HepG2 (cell line): ENCODE measurements at regions not wholly inside any gene's neighbourhood (a gene's known extent, or its start where the extent isn't known, plus 50 kb on each side); places are given as distances from the start of the nearest gene placed in this dataset.

ENCODE experiments used
- ATF7-NPFF ChIP-seq: sonication (generic); formaldehyde crosslinking; IDR thresholded peaks from 2 replicates; pipeline ENCODE4 v1.8.1; 2023; ENCODE audit warnings: mild to moderate bottlenecking, low read depth, missing genetic modification reagents, moderate library complexity
- DNMT3B ChIP-seq: conservative IDR thresholded peaks from 2 replicates; pipeline ENCODE4 v1.6.1; 2016; ENCODE audit warnings: missing biosample characterization, control low read depth
- KAT8 ChIP-seq: IDR thresholded peaks from 2 replicates; pipeline ENCODE4 v1.6.1; 2016; ENCODE audit warnings: missing genetic modification reagents, missing compliant biosample characterization
- KLF11 ChIP-seq: IDR thresholded peaks from 2 replicates; pipeline ENCODE4 v1.6.1; 2016; ENCODE audit warnings: missing compliant biosample characterization
- MEF2D ChIP-seq: sonication (generic); formaldehyde crosslinking; IDR thresholded peaks from 2 replicates; pipeline ENCODE4 v1.5.1; 2020; ENCODE audit warnings: mild to moderate bottlenecking, missing genetic modification reagents
- PAWR ChIP-seq: sonication (generic); formaldehyde crosslinking; IDR thresholded peaks from 2 replicates; pipeline ENCODE4 v1.4.0; 2020; ENCODE audit warnings: missing genetic modification reagents, mild to moderate bottlenecking, borderline replicate concordance
- SIN3B ChIP-seq: fragments of 150-350 bp; IDR thresholded peaks from 2 replicates; pipeline ENCODE4 v1.6.1; 2014; ENCODE audit warnings: low read length
- THYN1 ChIP-seq: sonication (generic); formaldehyde crosslinking; IDR thresholded peaks from 2 replicates; pipeline ENCODE4 v1.8.1; 2023; ENCODE audit warnings: low read depth, mild to moderate bottlenecking, moderate library complexity, missing genetic modification reagents, borderline replicate concordance
- YEATS4 ChIP-seq: sonication (generic); formaldehyde crosslinking; IDR thresholded peaks from 2 replicates; pipeline ENCODE4 v1.4.0; 2020; ENCODE audit warnings: missing genetic modification reagents, borderline replicate concordance
- ZNF33A ChIP-seq: sonication (generic); formaldehyde crosslinking; IDR thresholded peaks from 2 replicates; pipeline ENCODE4 v1.5.1; 2020; ENCODE audit warnings: missing genetic modification reagents, mild to moderate bottlenecking, moderate library complexity, borderline replicate concordance
- ZNF33B ChIP-seq: sonication (generic); formaldehyde crosslinking; IDR thresholded peaks from 2 replicates; pipeline ENCODE4 v1.5.1; 2020; ENCODE audit warnings: mild to moderate bottlenecking, missing genetic modification reagents
- ZNF460 ChIP-seq: sonication (generic); formaldehyde crosslinking; IDR thresholded peaks from 2 replicates; pipeline ENCODE4 v1.5.1; 2020; ENCODE audit warnings: missing genetic modification reagents, mild to moderate bottlenecking, borderline replicate concordance
- ZNF484 ChIP-seq: sonication (generic); formaldehyde crosslinking; IDR thresholded peaks from 2 replicates; pipeline ENCODE4 v1.5.1; 2020; ENCODE audit warnings: mild to moderate bottlenecking, low read depth, missing genetic modification reagents, borderline replicate concordance
- ZNF552 ChIP-seq: sonication (generic); formaldehyde crosslinking; IDR thresholded peaks from 2 replicates; pipeline ENCODE4 v1.9.0; 2022; ENCODE audit warnings: missing genetic modification reagents, mild to moderate bottlenecking, borderline replicate concordance
- ZNF644 ChIP-seq: IDR thresholded peaks from 2 replicates; pipeline ENCODE4 v1.6.1; 2016; ENCODE audit warnings: low read depth
- TF ChIP-seq, protein P1 (sequence below): sonication (generic); formaldehyde crosslinking; IDR thresholded peaks from 2 replicates; pipeline ENCODE4 v1.4.0; 2020; ENCODE audit warnings: mild to moderate bottlenecking, low read depth, missing genetic modification reagents
- TF ChIP-seq, protein P2 (sequence below), 2 experiments: sonication (generic) in 1 of 2; formaldehyde crosslinking in 1 of 2; IDR thresholded peaks; 2 replicates each; pipeline versions ENCODE4 v1.4.0 to v1.6.1; 2018 to 2020; ENCODE audit warnings: missing genetic modification reagents in 2 of 2, borderline replicate concordance in 1 of 2, low read depth in 1 of 2, mild to moderate bottlenecking in 1 of 2, missing biosample characterization in 1 of 2
- TF ChIP-seq, protein P3 (sequence below): sonication (generic); formaldehyde crosslinking; IDR thresholded peaks from 2 replicates; pipeline ENCODE4 v1.5.0; 2020; ENCODE audit warnings: mild to moderate bottlenecking, missing genetic modification reagents
- TF ChIP-seq, protein P4 (sequence below): sonication (generic); formaldehyde crosslinking; IDR thresholded peaks from 2 replicates; pipeline ENCODE4 v1.5.0; 2020; ENCODE audit warnings: missing genetic modification reagents
- TF ChIP-seq, protein P5 (sequence below): sonication (generic); formaldehyde crosslinking; IDR thresholded peaks from 2 replicates; pipeline ENCODE4 v1.4.0; 2020; ENCODE audit warnings: missing genetic modification reagents

DNA sequence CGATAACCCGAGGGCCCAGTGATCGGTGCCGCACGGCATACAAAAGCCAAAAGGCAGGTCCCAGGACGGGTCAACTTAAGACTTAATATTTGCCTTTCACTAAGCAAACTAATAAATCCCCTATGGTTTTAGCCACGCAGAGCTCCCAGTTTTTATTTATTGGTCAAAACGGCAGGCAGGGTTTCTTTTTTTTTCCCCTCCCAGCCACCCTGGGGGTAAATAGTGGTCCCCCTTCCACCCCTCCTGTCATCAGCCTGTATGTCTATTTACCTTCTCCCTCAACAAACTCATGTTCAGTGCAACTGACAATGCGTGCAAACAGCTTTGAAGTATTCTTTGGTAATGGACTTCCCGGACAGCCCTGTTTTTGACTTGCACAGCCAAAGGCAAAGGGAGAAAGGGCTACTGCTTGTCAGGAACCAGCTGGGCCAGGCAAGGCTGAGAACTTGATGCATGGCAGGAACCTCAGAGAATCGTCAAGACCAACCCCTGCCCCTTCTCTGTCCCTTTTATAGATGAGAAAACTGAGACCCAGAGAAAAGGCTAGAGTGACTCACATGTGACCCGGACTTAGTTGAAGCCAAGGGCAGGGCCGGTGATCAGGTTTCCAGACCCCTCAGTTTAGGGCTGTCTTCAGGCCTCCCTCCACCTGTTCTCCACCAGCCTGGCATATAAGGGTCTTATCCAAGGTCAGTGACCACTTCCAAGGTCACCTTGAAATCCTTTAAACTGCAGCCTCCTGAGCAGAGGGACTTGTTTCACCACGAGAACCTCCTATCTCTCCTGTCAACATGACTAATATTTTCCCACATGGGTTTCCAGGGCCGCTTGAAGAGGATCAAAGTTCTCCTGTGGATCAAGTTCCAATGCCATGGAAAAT is 279.0 kb downstream of the SOX9 start (continued):
- no peak for TF ChIP-seq YEATS4
- peak; percentile 79; the same call in 1 of the 2 replicates for TF ChIP-seq ZNF552 (CRISPR knock-in tag)
- no peak for TF ChIP-seq PAWR (CRISPR knock-in tag)
- peak; percentile 80; the same call in 1 of the 2 replicates for TF ChIP-seq ATF7-NPFF (CRISPR knock-in tag)
- peak; percentile 52; the same call in 1 of the 2 replicates for TF ChIP-seq ZNF460
- TF ChIP-seq KLF11 (CRISPR knock-in tag) = peak; percentile 71
- TF ChIP-seq, protein P1, sequence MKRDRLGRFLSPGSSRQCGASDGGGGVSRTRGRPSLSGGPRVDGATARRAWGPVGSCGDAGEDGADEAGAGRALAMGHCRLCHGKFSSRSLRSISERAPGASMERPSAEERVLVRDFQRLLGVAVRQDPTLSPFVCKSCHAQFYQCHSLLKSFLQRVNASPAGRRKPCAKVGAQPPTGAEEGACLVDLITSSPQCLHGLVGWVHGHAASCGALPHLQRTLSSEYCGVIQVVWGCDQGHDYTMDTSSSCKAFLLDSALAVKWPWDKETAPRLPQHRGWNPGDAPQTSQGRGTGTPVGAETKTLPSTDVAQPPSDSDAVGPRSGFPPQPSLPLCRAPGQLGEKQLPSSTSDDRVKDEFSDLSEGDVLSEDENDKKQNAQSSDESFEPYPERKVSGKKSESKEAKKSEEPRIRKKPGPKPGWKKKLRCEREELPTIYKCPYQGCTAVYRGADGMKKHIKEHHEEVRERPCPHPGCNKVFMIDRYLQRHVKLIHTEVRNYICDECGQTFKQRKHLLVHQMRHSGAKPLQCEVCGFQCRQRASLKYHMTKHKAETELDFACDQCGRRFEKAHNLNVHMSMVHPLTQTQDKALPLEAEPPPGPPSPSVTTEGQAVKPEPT (CRISPR knock-in tag) = peak; percentile 86; the same call in 1 of the 2 replicates
- TF ChIP-seq SIN3B = no peak
- TF ChIP-seq, protein P2, sequence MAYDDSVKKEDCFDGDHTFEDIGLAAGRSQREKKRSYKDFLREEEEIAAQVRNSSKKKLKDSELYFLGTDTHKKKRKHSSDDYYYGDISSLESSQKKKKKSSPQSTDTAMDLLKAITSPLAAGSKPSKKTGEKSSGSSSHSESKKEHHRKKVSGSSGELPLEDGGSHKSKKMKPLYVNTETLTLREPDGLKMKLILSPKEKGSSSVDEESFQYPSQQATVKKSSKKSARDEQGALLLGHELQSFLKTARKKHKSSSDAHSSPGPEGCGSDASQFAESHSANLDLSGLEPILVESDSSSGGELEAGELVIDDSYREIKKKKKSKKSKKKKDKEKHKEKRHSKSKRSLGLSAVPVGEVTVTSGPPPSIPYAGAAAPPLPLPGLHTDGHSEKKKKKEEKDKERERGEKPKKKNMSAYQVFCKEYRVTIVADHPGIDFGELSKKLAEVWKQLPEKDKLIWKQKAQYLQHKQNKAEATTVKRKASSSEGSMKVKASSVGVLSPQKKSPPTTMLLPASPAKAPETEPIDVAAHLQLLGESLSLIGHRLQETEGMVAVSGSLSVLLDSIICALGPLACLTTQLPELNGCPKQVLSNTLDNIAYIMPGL (CRISPR knock-in tag; IDR thresholded peaks at IDR 0.05; ENCODE audit: borderline replicate concordance in 1 of 2, low read depth in 1 of 2) = peak; percentile 20 to 54; a peak in 1 of 4 replicates
- peak; percentile 93 for TF ChIP-seq MEF2D (CRISPR knock-in tag)
- 0 out of 2 replicates have a peak, but pooled peaks have one; percentile 11 for TF ChIP-seq DNMT3B (CRISPR knock-in tag)
- TF ChIP-seq, protein P3, sequence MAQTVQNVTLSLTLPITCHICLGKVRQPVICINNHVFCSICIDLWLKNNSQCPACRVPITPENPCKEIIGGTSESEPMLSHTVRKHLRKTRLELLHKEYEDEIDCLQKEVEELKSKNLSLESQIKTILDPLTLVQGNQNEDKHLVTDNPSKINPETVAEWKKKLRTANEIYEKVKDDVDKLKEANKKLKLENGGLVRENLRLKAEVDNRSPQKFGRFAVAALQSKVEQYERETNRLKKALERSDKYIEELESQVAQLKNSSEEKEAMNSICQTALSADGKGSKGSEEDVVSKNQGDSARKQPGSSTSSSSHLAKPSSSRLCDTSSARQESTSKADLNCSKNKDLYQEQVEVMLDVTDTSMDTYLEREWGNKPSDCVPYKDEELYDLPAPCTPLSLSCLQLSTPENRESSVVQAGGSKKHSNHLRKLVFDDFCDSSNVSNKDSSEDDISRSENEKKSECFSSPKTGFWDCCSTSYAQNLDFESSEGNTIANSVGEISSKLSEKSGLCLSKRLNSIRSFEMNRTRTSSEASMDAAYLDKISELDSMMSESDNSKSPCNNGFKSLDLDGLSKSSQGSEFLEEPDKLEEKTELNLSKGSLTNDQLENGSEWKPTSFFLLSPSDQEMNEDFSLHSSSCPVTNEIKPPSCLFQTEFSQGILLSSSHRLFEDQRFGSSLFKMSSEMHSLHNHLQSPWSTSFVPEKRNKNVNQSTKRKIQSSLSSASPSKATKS = peak; percentile 98
- TF ChIP-seq ZNF33B (CRISPR knock-in tag) = 0 out of 2 replicates have a peak, but pooled peaks have one; percentile 51
- TF ChIP-seq, protein P4, sequence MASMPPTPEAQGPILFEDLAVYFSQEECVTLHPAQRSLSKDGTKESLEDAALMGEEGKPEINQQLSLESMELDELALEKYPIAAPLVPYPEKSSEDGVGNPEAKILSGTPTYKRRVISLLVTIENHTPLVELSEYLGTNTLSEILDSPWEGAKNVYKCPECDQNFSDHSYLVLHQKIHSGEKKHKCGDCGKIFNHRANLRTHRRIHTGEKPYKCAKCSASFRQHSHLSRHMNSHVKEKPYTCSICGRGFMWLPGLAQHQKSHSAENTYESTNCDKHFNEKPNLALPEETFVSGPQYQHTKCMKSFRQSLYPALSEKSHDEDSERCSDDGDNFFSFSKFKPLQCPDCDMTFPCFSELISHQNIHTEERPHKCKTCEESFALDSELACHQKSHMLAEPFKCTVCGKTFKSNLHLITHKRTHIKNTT (CRISPR knock-in tag) = no peak
- TF ChIP-seq ZNF644 = peak; percentile 86
- no peak for TF ChIP-seq ZNF484 (CRISPR knock-in tag)
- peak; percentile 54 for TF ChIP-seq KAT8 (CRISPR knock-in tag)
- peak; percentile 83; the same call in 1 of the 2 replicates for TF ChIP-seq ZNF33A (CRISPR knock-in tag)
- no peak for TF ChIP-seq THYN1 (CRISPR knock-in tag)
- TF ChIP-seq, protein P5, sequence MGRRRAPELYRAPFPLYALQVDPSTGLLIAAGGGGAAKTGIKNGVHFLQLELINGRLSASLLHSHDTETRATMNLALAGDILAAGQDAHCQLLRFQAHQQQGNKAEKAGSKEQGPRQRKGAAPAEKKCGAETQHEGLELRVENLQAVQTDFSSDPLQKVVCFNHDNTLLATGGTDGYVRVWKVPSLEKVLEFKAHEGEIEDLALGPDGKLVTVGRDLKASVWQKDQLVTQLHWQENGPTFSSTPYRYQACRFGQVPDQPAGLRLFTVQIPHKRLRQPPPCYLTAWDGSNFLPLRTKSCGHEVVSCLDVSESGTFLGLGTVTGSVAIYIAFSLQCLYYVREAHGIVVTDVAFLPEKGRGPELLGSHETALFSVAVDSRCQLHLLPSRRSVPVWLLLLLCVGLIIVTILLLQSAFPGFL (CRISPR knock-in tag) = no peak
